Endothelial cell (in vitro differentiated cells): ENCODE measurements at regions not wholly inside any gene's neighbourhood (a gene's known extent, or its start where the extent isn't known, plus 50 kb on each side); places are given as distances from the start of the nearest gene placed in this dataset.

Experiments
- DNase-seq: peaks from one replicate; pipeline ENCODE4 v3.0.0; 2021; ENCODE audit warnings: low spot score
- H3K27ac Mint-ChIP-seq: one replicate; pipeline ENCODE4 v1.8.0; 2021; ENCODE audit warnings: mixed read lengths, inconsistent platforms; ENCODE audit not compliant: unreplicated experiment
- H3K27me3 Mint-ChIP-seq: one replicate; pipeline ENCODE4 v1.8.0; 2021; ENCODE audit warnings: mild to moderate bottlenecking, moderate library complexity, mixed read lengths, inconsistent platforms; ENCODE audit not compliant: unreplicated experiment
- H3K36me3 Mint-ChIP-seq: one replicate; pipeline ENCODE4 v1.8.0; 2021; ENCODE audit warnings: mild to moderate bottlenecking, low read depth, mixed read lengths, inconsistent platforms; ENCODE audit not compliant: unreplicated experiment
- H3K4me1 Mint-ChIP-seq: one replicate; pipeline ENCODE4 v1.8.0; 2021; ENCODE audit warnings: mild to moderate bottlenecking, mixed read lengths, inconsistent platforms; ENCODE audit not compliant: unreplicated experiment
- H3K4me3 Mint-ChIP-seq: one replicate; pipeline ENCODE4 v1.8.0; 2021; ENCODE audit warnings: mild to moderate bottlenecking, mixed read lengths, inconsistent platforms; ENCODE audit not compliant: unreplicated experiment
- H3K9me3 Mint-ChIP-seq: one replicate; pipeline ENCODE4 v1.8.0; 2021; ENCODE audit warnings: mixed read lengths, inconsistent platforms; ENCODE audit not compliant: unreplicated experiment
- TF ChIP-seq, protein P1 (sequence below): fragments of 200-600 bp; sonication (generic); IDR thresholded peaks from one replicate; pipeline ENCODE4 v1.5.0; 2021; ENCODE audit warnings: antibody characterized with exemption; ENCODE audit not compliant: unreplicated experiment

GRCh38 chr4:187491286-187491685 is 504.3 kb upstream of the ZFP42 start:
- peaks cover 34% of the 10 kb centered on the region for H3K36me3 Mint-ChIP-seq
- H3K9me3 Mint-ChIP-seq = peaks cover 8% of the 10 kb centered on the region
- TF ChIP-seq, protein P1, sequence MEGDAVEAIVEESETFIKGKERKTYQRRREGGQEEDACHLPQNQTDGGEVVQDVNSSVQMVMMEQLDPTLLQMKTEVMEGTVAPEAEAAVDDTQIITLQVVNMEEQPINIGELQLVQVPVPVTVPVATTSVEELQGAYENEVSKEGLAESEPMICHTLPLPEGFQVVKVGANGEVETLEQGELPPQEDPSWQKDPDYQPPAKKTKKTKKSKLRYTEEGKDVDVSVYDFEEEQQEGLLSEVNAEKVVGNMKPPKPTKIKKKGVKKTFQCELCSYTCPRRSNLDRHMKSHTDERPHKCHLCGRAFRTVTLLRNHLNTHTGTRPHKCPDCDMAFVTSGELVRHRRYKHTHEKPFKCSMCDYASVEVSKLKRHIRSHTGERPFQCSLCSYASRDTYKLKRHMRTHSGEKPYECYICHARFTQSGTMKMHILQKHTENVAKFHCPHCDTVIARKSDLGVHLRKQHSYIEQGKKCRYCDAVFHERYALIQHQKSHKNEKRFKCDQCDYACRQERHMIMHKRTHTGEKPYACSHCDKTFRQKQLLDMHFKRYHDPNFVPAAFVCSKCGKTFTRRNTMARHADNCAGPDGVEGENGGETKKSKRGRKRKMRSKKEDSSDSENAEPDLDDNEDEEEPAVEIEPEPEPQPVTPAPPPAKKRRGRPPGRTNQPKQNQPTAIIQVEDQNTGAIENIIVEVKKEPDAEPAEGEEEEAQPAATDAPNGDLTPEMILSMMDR = no peak

DNA sequence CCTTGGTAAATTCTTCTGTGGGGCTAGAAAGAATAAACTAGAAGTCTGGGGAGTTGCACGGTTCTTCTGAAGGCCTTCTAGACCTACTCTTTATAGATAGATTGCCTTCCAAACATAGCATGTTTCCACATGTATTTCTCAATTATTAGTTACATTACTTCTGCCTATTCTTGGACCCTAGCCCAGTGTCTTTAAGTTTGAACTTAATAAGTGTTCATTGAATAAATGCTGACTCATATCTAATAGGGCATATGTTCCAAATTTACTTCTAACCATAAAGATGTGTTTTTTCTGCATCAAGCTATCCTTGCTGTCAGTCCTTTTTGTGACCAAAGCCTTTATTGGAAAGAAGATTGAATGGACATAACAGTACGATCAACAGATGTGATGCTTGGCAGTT is 503.6 kb upstream of the ZFP42 start:
- peaks cover 8% of the 10 kb centered on the region for H3K9me3 Mint-ChIP-seq
- H3K27me3 Mint-ChIP-seq = no peaks in the 10 kb centered on the region
- H3K27ac Mint-ChIP-seq = no peak overlapping the region
- H3K4me1 Mint-ChIP-seq = no peaks in the 10 kb centered on the region
- TF ChIP-seq, protein P1 = no peak
- H3K36me3 Mint-ChIP-seq = peaks cover 34% of the 10 kb centered on the region
- no peak overlapping the region for H3K4me3 Mint-ChIP-seq
- DNase-seq = no peak

More at GRCh38 chr4:187491286-187491685, 504.3 kb upstream of the ZFP42 start:
- Mint-ChIP-seq H3K27me3 (peaks cover 1% of the 10 kb centered on the region), H3K27ac (no peak overlapping the region), H3K4me1 (no peaks in the 10 kb centered on the region), H3K4me3 (no peak overlapping the region)
- DNase-seq = no peak

GRCh38 chr4:187493661-187494060 is 501.9 kb upstream of the ZFP42 start:
- Mint-ChIP-seq H3K36me3 (peaks cover 24% of the 10 kb centered on the region), H3K4me1 (no peaks in the 10 kb centered on the region), H3K27ac (no peak overlapping the region), H3K27me3 (no peaks in the 10 kb centered on the region), H3K4me3 (no peak overlapping the region), H3K9me3 (no peaks in the 10 kb centered on the region)
- no peak for DNase-seq
- TF ChIP-seq, protein P1 = no peak

DNA sequence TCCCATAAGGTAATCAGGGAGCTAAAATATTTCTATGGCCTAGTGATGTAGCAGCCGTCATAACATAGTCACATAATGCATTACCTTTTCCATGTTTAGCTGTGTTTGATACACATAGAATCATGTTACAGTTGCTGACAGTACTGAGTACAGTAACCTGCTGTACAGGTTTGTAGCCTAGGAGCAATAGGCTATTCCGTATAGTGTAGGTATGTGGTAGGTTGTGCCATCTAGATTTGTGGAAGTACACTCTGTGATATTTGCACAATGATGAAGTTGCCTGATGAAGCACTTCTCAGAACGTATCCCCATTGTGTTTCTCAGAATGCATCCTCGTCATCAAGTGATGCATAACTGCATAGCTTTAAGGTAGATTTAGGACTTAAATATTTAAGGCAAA is 495.6 kb upstream of the ZFP42 start:
- H3K27me3 Mint-ChIP-seq = peaks cover 3% of the 10 kb centered on the region
- H3K4me3 Mint-ChIP-seq = no peak overlapping the region
- no peaks in the 10 kb centered on the region for H3K36me3 Mint-ChIP-seq
- TF ChIP-seq, protein P1 = no peak
- H3K4me1 Mint-ChIP-seq = peaks cover 17% of the 10 kb centered on the region
- no peak overlapping the region for H3K27ac Mint-ChIP-seq
- no peaks in the 10 kb centered on the region for H3K9me3 Mint-ChIP-seq
- no peak for DNase-seq

- Mint-ChIP-seq H3K27ac (no peak overlapping the region), H3K9me3 (no peaks in the 10 kb centered on the region), H3K27me3 (peaks cover 5% of the 10 kb centered on the region), H3K36me3 (no peaks in the 10 kb centered on the region), H3K4me3 (no peak overlapping the region), H3K4me1 (peaks cover 18% of the 10 kb centered on the region)
- TF ChIP-seq, protein P1 = no peak
- no peak for DNase-seq
Observed at GRCh38 chr4:187500796-187501195, 494.8 kb upstream of the ZFP42 start.
